Right lobe of liver (tissue), 4 donors: ENCODE measurements at regions not wholly inside any gene's neighbourhood (a gene's known extent, or its start where the extent isn't known, plus 50 kb on each side); places are given as distances from the start of the nearest gene placed in this dataset.

ENCODE experiments used
- CTCF ChIP-seq, 4 donors: fragments of 200-600 bp in 3 of 4; fragments of 450-650 bp in 1 of 4; IDR thresholded peaks; one replicate each; pipeline versions ENCODE4 v1.5.1 to v1.8.0; 2016 to 2022; ENCODE audit warnings: antibody characterized with exemption in 4 of 4, mild to moderate bottlenecking in 2 of 4
- POLR2A ChIP-seq: fragments of 450-650 bp; IDR thresholded peaks from one replicate; pipeline ENCODE4 v1.6.1; 2017; ENCODE audit warnings: antibody characterized with exemption, mild to moderate bottlenecking
- donor health status: DM: no; HTN: no; CAD: no.
- donor health status: DM: no; HTN: no; CAD: no.
- donor health status: DM: no; HTN: yes; CAD: no.

GRCh38 chr7:138370956-138371355 is 89.1 kb upstream of the TRIM24 start:
- TF ChIP-seq CTCF (IDR thresholded peaks at IDR 0.05) (no peak), POLR2A (no peak)
